Type B pancreatic cell (in vitro differentiated cells): ENCODE measurements at regions not wholly inside any gene's neighbourhood (a gene's known extent, or its start where the extent isn't known, plus 50 kb on each side); places are given as distances from the start of the nearest gene placed in this dataset.

Source experiments
- DNase-seq: peaks from one replicate; pipeline ENCODE4 v3.0.0; 2021; ENCODE audit warnings: mixed read lengths; ENCODE audit not compliant: unreplicated experiment; ENCODE audit errors: extremely low spot score
- H3K27ac Mint-ChIP-seq: 2 replicates; pipeline ENCODE4 v1.8.0; 2021; ENCODE audit warnings: mild to moderate bottlenecking, mixed read lengths
- H3K27me3 Mint-ChIP-seq: 2 replicates; pipeline ENCODE4 v1.8.0; 2021; ENCODE audit warnings: mixed read lengths
- H3K36me3 Mint-ChIP-seq: 2 replicates; pipeline ENCODE4 v1.8.0; 2021; ENCODE audit warnings: mixed read lengths
- H3K4me1 Mint-ChIP-seq: one replicate; pipeline ENCODE4 v1.8.0; 2021; ENCODE audit warnings: mixed read lengths; ENCODE audit not compliant: unreplicated experiment
- H3K4me3 Mint-ChIP-seq: 2 replicates; pipeline ENCODE4 v1.8.0; 2021; ENCODE audit warnings: mild to moderate bottlenecking, mixed read lengths
- H3K9me3 Mint-ChIP-seq: 2 replicates; pipeline ENCODE4 v1.8.0; 2021; ENCODE audit warnings: mixed read lengths
- CTCF ChIP-seq: fragments of 200-600 bp; sonication (generic); conservative IDR thresholded peaks from 2 replicates; pipeline ENCODE4 v1.5.0; 2021; ENCODE audit warnings: antibody characterized with exemption, mild to moderate bottlenecking

- no peak overlapping the region for H3K27ac Mint-ChIP-seq
- H3K4me1 Mint-ChIP-seq = peaks cover 19% of the 10 kb centered on the region
Measured at GRCh38 chr6:12601881-12602280, 114.7 kb upstream of the PHACTR1 start.

GRCh38 chr6:12602342-12602741 is 114.2 kb upstream of the PHACTR1 start:
- H3K4me3 Mint-ChIP-seq = no peak overlapping the region
- no peaks in the 10 kb centered on the region for H3K9me3 Mint-ChIP-seq
- H3K27ac Mint-ChIP-seq = no peak overlapping the region
- no peaks in the 10 kb centered on the region for H3K27me3 Mint-ChIP-seq
- peaks cover 19% of the 10 kb centered on the region for H3K4me1 Mint-ChIP-seq
- no peak for TF ChIP-seq CTCF
- no peaks in the 10 kb centered on the region for H3K36me3 Mint-ChIP-seq
- no peak for DNase-seq

More at GRCh38 chr6:12601881-12602280, 114.7 kb upstream of the PHACTR1 start:
- DNase-seq = no peak
- no peaks in the 10 kb centered on the region for H3K9me3 Mint-ChIP-seq
- no peak for TF ChIP-seq CTCF
- no peaks in the 10 kb centered on the region for H3K36me3 Mint-ChIP-seq
- no peak overlapping the region for H3K4me3 Mint-ChIP-seq
- no peaks in the 10 kb centered on the region for H3K27me3 Mint-ChIP-seq

GRCh38 chr6:12602951-12603672 is 113.5 kb upstream of the PHACTR1 start:
- TF ChIP-seq CTCF = peak; percentile 71
- Mint-ChIP-seq H3K9me3 (no peaks in the 10 kb centered on the region), H3K27ac (no peak overlapping the region), H3K4me3 (no peak overlapping the region), H3K36me3 (no peaks in the 10 kb centered on the region), H3K27me3 (no peaks in the 10 kb centered on the region), H3K4me1 (peaks cover 19% of the 10 kb centered on the region)
- DNase-seq = no peak

GRCh38 chr6:12603673-12604049 is 112.9 kb upstream of the PHACTR1 start:
- Mint-ChIP-seq H3K9me3 (no peaks in the 10 kb centered on the region), H3K36me3 (no peaks in the 10 kb centered on the region), H3K27ac (no peak overlapping the region), H3K4me3 (no peak overlapping the region), H3K27me3 (no peaks in the 10 kb centered on the region), H3K4me1 (peaks cover 19% of the 10 kb centered on the region)
- peak; percentile 3 for TF ChIP-seq CTCF
- DNase-seq = no peak

GRCh38 chr6:12605888-12606345 is 110.7 kb upstream of the PHACTR1 start:
- DNase-seq = no peak
- no peak overlapping the region for H3K27ac Mint-ChIP-seq

More at GRCh38 chr6:12605888-12606345, 110.7 kb upstream of the PHACTR1 start:
- H3K4me3 Mint-ChIP-seq = no peak overlapping the region
- no peaks in the 10 kb centered on the region for H3K36me3 Mint-ChIP-seq
- peak; percentile 86 for TF ChIP-seq CTCF
- H3K9me3 Mint-ChIP-seq = no peaks in the 10 kb centered on the region
- H3K4me1 Mint-ChIP-seq = peaks cover 19% of the 10 kb centered on the region
- H3K27me3 Mint-ChIP-seq = no peaks in the 10 kb centered on the region
